ENCODE measurements at regions not wholly inside any gene's neighbourhood (a gene's known extent, or its start where the extent isn't known, plus 50 kb on each side); places are given as distances from the start of the nearest gene placed in this dataset.

GRCh38 chr11:27210531-27210930 lies 152.5 kb downstream of the CCDC34 start:
- POLR2A ChIA-PET, result no interaction called here
- 88% methylated on average over 5 of the region's 5 CpGs for WGBS (ENCODE audit: missing lambda C conversion rate)
- H3K4me3 ChIP-seq, result no peak overlapping the region
- TF ChIP-seq FOSB (CRISPR knock-in tag; IDR thresholded peaks at IDR 0.05) (no peak), ESRRA (IDR thresholded peaks at IDR 0.05; ENCODE audit: borderline replicate concordance, low read length) (no peak), RAD21 (conservative IDR thresholded peaks at IDR 0.05 in 1 of 2, IDR thresholded peaks at IDR 0.05 in 1 of 2) (no peak), FOXS1 (CRISPR knock-in tag; IDR thresholded peaks at IDR 0.05) (no peak), CHD2 (IDR thresholded peaks at IDR 0.05; ENCODE audit: low read length, partially characterized antibody) (no peak), CEBPB (IDR thresholded peaks at IDR 0.05) (no peak), REST (IDR thresholded peaks at IDR 0.05) (no peak), POLR2AphosphoS2 (conservative IDR thresholded peaks at IDR 0.05; ENCODE audit: low read length) (no peak), HOXA7 (CRISPR knock-in tag; IDR thresholded peaks at IDR 0.05) (no peak), ZFP36 (IDR thresholded peaks at IDR 0.05; ENCODE audit: borderline replicate concordance, partially characterized antibody) (no peak), EHMT2 (IDR thresholded peaks at IDR 0.05; ENCODE audit: low read depth) (no peak), GATA3 (IDR thresholded peaks at IDR 0.05; ENCODE audit: borderline replicate concordance) (no peak), EHF (CRISPR knock-in tag; IDR thresholded peaks at IDR 0.05) (no peak), RNF2 (IDR thresholded peaks at IDR 0.05; ENCODE audit: borderline replicate concordance, low read depth) (no peak), SMC3 (IDR thresholded peaks at IDR 0.05) (no peak), HOXB5 (CRISPR knock-in tag; IDR thresholded peaks at IDR 0.05) (no peak), CHD4 (IDR thresholded peaks at IDR 0.05; ENCODE audit: borderline replicate concordance) (no peak)
- TF ChIP-seq, protein P1, sequence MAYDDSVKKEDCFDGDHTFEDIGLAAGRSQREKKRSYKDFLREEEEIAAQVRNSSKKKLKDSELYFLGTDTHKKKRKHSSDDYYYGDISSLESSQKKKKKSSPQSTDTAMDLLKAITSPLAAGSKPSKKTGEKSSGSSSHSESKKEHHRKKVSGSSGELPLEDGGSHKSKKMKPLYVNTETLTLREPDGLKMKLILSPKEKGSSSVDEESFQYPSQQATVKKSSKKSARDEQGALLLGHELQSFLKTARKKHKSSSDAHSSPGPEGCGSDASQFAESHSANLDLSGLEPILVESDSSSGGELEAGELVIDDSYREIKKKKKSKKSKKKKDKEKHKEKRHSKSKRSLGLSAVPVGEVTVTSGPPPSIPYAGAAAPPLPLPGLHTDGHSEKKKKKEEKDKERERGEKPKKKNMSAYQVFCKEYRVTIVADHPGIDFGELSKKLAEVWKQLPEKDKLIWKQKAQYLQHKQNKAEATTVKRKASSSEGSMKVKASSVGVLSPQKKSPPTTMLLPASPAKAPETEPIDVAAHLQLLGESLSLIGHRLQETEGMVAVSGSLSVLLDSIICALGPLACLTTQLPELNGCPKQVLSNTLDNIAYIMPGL (CRISPR knock-in tag; IDR thresholded peaks at IDR 0.05; ENCODE audit: borderline replicate concordance), result no peak
- TF ChIP-seq, protein P2, sequence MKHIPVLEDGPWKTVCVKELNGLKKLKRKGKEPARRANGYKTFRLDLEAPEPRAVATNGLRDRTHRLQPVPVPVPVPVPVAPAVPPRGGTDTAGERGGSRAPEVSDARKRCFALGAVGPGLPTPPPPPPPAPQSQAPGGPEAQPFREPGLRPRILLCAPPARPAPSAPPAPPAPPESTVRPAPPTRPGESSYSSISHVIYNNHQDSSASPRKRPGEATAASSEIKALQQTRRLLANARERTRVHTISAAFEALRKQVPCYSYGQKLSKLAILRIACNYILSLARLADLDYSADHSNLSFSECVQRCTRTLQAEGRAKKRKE (CRISPR knock-in tag; IDR thresholded peaks at IDR 0.05; ENCODE audit: low read depth), result no peak
- no peak for FAIRE-seq
- CTCF ChIA-PET, result interaction anchor here (0.7 to 5.2 kb wide), 8 partner anchors 25 to 217 kb away, joined by 3 to 39 read pairs (median 4); no protein-coding TSS in a partner anchor
- peaks cover 67% of the 10 kb centered on the region for H3K4me1 ChIP-seq
- DNase-seq (ENCODE audit: low read depth in 1 of 2, low spot score in 1 of 2), result no peak
- H3K27ac ChIP-seq, result peak overlapping the region; percentile 64 to 77; a peak in 5 of 6 replicates
- no peak for ATAC-seq
- peaks cover 4% of the 10 kb centered on the region; the same call in 1 of the 3 replicates for H3K9me3 ChIP-seq
- no peak overlapping the region for H3K4me2 ChIP-seq

- Histone ChIP-seq H3K27ac (peak overlapping the region; percentile 64 to 77; a peak in 5 of 6 replicates), H3K4me2 (peak overlapping the region; percentile 64), H3K9me3 (peaks cover 4% of the 10 kb centered on the region; the same call in 1 of the 3 replicates), H3K4me1 (peaks cover 75% of the 10 kb centered on the region), H3K4me3 (no peak overlapping the region)
- FAIRE-seq (peak; percentile 77), DNase-seq (ENCODE audit: low read depth in 1 of 2, low spot score in 1 of 2) (peak; percentile 85 to 94), ATAC-seq (peak; percentile 92)
- CTCF ChIA-PET, result interaction anchor here (0.7 to 3.9 kb wide), 9 partner anchors 9 to 276 kb away, joined by 3 to 31 read pairs (median 3); no protein-coding TSS in a partner anchor
- POLR2A ChIA-PET, result interaction anchor here (0.6 to 1.1 kb wide), 2 partner anchors 24 to 276 kb away, joined by 4 to 6 read pairs; no protein-coding TSS in a partner anchor
- TF ChIP-seq HDAC2 (IDR thresholded peaks at IDR 0.05) (no peak), FOSB (CRISPR knock-in tag; IDR thresholded peaks at IDR 0.05) (no peak), ZNF302 (CRISPR knock-in tag; IDR thresholded peaks at IDR 0.05) (no peak), POLR2AphosphoS2 (conservative IDR thresholded peaks at IDR 0.05; ENCODE audit: low read length) (no peak), NPAS2 (CRISPR knock-in tag; IDR thresholded peaks at IDR 0.05; ENCODE audit: borderline replicate concordance) (no peak), SMC3 (IDR thresholded peaks at IDR 0.05) (no peak; the same call in 2 of the 3 replicates), HEYL (CRISPR knock-in tag; IDR thresholded peaks at IDR 0.05) (no peak), JUNB (IDR thresholded peaks at IDR 0.05) (peak; percentile 96)
- TF ChIP-seq, protein P3, sequence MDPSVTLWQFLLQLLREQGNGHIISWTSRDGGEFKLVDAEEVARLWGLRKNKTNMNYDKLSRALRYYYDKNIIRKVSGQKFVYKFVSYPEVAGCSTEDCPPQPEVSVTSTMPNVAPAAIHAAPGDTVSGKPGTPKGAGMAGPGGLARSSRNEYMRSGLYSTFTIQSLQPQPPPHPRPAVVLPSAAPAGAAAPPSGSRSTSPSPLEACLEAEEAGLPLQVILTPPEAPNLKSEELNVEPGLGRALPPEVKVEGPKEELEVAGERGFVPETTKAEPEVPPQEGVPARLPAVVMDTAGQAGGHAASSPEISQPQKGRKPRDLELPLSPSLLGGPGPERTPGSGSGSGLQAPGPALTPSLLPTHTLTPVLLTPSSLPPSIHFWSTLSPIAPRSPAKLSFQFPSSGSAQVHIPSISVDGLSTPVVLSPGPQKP (IDR thresholded peaks at IDR 0.05; ENCODE audit: low read depth, low read length), result no peak
- TF ChIP-seq, protein P4, sequence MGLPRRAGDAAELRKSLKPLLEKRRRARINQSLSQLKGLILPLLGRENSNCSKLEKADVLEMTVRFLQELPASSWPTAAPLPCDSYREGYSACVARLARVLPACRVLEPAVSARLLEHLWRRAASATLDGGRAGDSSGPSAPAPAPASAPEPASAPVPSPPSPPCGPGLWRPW (IDR thresholded peaks at IDR 0.05), result no peak
- TF ChIP-seq, protein P5, sequence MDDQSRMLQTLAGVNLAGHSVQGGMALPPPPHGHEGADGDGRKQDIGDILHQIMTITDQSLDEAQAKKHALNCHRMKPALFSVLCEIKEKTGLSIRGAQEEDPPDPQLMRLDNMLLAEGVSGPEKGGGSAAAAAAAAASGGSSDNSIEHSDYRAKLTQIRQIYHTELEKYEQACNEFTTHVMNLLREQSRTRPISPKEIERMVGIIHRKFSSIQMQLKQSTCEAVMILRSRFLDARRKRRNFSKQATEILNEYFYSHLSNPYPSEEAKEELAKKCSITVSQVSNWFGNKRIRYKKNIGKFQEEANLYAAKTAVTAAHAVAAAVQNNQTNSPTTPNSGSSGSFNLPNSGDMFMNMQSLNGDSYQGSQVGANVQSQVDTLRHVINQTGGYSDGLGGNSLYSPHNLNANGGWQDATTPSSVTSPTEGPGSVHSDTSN (IDR thresholded peaks at IDR 0.05), result peak; percentile 80
Measured at GRCh38 chr11:27209562-27210005, 153.4 kb downstream of the CCDC34 start.
